WERI-Rb-1 (cell line): ENCODE measurements at regions not wholly inside any gene's neighbourhood (a gene's known extent, or its start where the extent isn't known, plus 50 kb on each side); places are given as distances from the start of the nearest gene placed in this dataset.

ENCODE experiments used
- DNase-seq: peaks from one replicate; pipeline ENCODE4 v3.0.0-alpha.2; 2020
- H3K27ac ChIP-seq: fragments of 250-450 bp; sonication (Bioruptor Pico); 2 replicates; pipeline ENCODE4 v1.5.1; 2020; ENCODE audit warnings: mild to moderate bottlenecking, moderate library complexity
- H3K27me3 ChIP-seq: fragments of 250-450 bp; sonication (Bioruptor Pico); 2 replicates; pipeline ENCODE4 v1.5.1; 2021; ENCODE audit warnings: mild to moderate bottlenecking, low read depth, moderate library complexity; ENCODE audit not compliant: insufficient read depth, severe bottlenecking
- H3K36me3 ChIP-seq: fragments of 250-450 bp; sonication (Bioruptor Pico); 2 replicates; pipeline ENCODE4 v1.5.1; 2020; ENCODE audit warnings: mild to moderate bottlenecking, moderate library complexity
- H3K4me3 ChIP-seq: 2 replicates; pipeline ENCODE4 v1.5.1; 2011; ENCODE audit warnings: low read depth, mild to moderate bottlenecking, control low read depth, low read length
- H3K9me3 ChIP-seq: fragments of 250-450 bp; sonication (Bioruptor Pico); 2 replicates; pipeline ENCODE4 v1.5.1; 2021; ENCODE audit warnings: mild to moderate bottlenecking, moderate library complexity; ENCODE audit not compliant: severe bottlenecking
- TF ChIP-seq, protein P1 (sequence below): IDR thresholded peaks from 2 replicates; pipeline ENCODE4 v1.5.1; 2011; ENCODE audit warnings: low read depth, mild to moderate bottlenecking, control low read depth, inconsistent platforms, low read length

DNA sequence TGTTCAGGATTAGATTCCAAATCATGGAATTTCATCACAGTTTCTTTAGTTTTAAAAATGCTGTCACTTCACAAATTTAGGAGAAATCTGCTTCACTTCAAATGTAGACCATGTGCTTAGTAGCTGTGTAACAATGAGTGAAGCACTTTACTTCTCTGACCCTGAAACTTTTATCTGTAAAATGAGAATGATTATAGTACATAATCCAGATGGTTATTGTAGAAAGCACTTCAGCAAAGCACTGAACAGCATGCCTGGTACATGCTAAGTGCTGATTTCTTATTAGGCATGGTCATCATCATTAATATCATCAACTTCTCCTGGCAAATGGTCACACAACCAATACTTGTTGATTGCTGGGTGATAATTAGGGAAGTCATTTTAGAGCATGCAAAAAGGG is 705.0 kb downstream of the EPHA7 start:
- DNase-seq = no peak
- Histone ChIP-seq H3K27me3 (no peaks in the 10 kb centered on the region), H3K36me3 (no peaks in the 10 kb centered on the region), H3K9me3 (no peaks in the 10 kb centered on the region), H3K27ac (no peak overlapping the region), H3K4me3 (no peak overlapping the region)
- TF ChIP-seq, protein P1, sequence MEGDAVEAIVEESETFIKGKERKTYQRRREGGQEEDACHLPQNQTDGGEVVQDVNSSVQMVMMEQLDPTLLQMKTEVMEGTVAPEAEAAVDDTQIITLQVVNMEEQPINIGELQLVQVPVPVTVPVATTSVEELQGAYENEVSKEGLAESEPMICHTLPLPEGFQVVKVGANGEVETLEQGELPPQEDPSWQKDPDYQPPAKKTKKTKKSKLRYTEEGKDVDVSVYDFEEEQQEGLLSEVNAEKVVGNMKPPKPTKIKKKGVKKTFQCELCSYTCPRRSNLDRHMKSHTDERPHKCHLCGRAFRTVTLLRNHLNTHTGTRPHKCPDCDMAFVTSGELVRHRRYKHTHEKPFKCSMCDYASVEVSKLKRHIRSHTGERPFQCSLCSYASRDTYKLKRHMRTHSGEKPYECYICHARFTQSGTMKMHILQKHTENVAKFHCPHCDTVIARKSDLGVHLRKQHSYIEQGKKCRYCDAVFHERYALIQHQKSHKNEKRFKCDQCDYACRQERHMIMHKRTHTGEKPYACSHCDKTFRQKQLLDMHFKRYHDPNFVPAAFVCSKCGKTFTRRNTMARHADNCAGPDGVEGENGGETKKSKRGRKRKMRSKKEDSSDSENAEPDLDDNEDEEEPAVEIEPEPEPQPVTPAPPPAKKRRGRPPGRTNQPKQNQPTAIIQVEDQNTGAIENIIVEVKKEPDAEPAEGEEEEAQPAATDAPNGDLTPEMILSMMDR = no peak

- Histone ChIP-seq H3K9me3 (no peaks in the 10 kb centered on the region), H3K36me3 (no peaks in the 10 kb centered on the region), H3K4me3 (no peak overlapping the region), H3K27ac (no peak overlapping the region), H3K27me3 (no peaks in the 10 kb centered on the region)
- TF ChIP-seq, protein P1 = no peak
- no peak for DNase-seq
Observed at GRCh38 chr6:92710048-92710447, 709.3 kb downstream of the EPHA7 start.

GRCh38 chr6:92708945-92709344 is 710.4 kb downstream of the EPHA7 start:
- Histone ChIP-seq H3K27ac (no peak overlapping the region), H3K27me3 (no peaks in the 10 kb centered on the region), H3K36me3 (no peaks in the 10 kb centered on the region), H3K9me3 (no peaks in the 10 kb centered on the region), H3K4me3 (no peak overlapping the region)
- DNase-seq = no peak
- TF ChIP-seq, protein P1 = no peak

- Histone ChIP-seq H3K36me3 (no peaks in the 10 kb centered on the region), H3K4me3 (no peak overlapping the region), H3K27me3 (no peaks in the 10 kb centered on the region), H3K27ac (no peak overlapping the region), H3K9me3 (no peaks in the 10 kb centered on the region)
- TF ChIP-seq, protein P1 = no peak
- DNase-seq = no peak
Observed at GRCh38 chr6:92708270-92708669, 711.1 kb downstream of the EPHA7 start.

DNA sequence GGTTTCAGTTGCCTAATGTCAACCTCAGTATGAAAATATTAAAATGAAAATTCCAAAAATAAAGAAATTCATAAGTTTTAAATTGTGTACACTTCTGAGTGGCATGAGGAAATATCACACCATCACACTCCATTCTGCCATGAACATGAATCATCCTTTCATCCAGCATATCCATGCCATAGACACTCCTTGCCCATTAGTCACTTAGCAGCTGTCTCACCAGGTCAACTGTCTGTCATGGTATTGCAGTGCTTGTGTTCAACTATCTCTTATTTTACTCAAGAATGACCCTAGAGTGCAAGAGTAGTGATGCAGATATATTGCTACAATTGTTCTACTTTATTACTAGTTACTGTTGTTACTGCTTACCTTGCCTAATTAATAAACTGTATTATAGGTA is 712.4 kb downstream of the EPHA7 start:
- TF ChIP-seq, protein P1 = no peak
- no peak for DNase-seq
- no peaks in the 10 kb centered on the region for H3K27me3 ChIP-seq
- H3K36me3 ChIP-seq = no peaks in the 10 kb centered on the region
- H3K9me3 ChIP-seq = no peaks in the 10 kb centered on the region
- H3K27ac ChIP-seq = no peak overlapping the region
- H3K4me3 ChIP-seq = no peak overlapping the region

DNA sequence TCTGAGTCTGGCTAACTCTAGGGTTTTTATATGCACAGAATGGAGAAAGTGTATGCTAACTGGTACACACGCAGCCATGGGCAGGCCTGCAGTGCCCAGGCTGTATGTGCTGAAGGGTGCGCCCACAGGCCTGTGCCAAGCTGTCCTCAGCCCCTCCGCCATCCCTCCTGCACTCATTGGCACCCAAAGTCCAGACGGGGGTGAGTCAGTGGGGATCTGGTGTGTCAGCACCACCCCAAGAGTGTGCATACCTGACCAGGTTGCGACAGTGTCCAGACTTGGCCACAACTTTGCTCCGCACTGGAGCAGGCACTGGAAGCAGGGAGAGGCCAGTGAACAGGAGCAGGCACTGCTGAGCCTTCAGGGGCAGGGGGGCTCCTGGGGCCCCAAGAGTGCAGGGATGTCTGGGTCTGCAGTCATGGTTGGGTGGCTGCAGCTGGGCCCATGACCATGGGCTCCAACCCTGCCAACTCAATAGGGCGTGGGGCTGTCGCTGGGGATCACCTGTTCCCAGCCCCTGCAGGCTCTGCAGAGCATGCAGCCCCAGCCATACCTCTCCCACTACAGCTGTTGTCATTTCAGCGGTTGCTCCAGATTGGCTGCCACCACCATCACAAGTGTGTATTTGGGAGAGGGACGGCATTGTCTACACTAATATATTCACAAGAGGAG is 717.8 kb downstream of the EPHA7 start:
- no peaks in the 10 kb centered on the region for H3K27me3 ChIP-seq
- no peaks in the 10 kb centered on the region for H3K9me3 ChIP-seq
- H3K27ac ChIP-seq = no peak overlapping the region
- H3K36me3 ChIP-seq = no peaks in the 10 kb centered on the region
- no peak for DNase-seq
- no peak overlapping the region for H3K4me3 ChIP-seq
- TF ChIP-seq, protein P1 = no peak
